Activated CD4-positive, alpha-beta T cell treated with anti-CD3 and anti-CD28 coated beads, Interleukin-2, amount 50 U/mL, for 48 hours (primary cell): ENCODE measurements at regions not wholly inside any gene's neighbourhood (a gene's known extent, or its start where the extent isn't known, plus 50 kb on each side); places are given as distances from the start of the nearest gene placed in this dataset.
"Not testable (repeated sequence)": the region's sequence is repeated elsewhere in the genome, so short reads cannot be mapped to it uniquely, and the experiment has no call there.

Experiments used
- DNase-seq, 2 experiments: peaks; one replicate each; pipeline ENCODE4 v3.0.0-alpha.2; 2020

DNA sequence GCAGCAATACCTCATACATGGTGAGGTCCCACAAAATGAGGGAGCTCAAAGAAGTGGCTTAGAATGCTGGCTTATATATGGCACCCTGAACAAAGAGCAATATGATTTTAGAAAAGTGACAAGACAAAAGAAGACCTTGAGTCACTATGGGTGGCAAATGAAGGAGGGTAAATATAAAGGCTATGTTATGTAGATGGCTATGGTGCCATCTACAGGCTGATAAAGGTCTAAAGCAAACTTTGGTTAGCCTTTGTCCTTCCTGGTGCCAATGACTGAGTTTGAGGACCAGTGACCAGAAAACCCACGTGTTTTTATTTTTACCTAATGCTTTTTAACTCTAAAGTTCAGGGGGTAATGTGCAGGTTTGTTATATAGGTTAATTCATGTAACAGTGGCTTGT lies 151.8 kb downstream of the CCNG2 start:
- no peak for DNase-seq

DNA sequence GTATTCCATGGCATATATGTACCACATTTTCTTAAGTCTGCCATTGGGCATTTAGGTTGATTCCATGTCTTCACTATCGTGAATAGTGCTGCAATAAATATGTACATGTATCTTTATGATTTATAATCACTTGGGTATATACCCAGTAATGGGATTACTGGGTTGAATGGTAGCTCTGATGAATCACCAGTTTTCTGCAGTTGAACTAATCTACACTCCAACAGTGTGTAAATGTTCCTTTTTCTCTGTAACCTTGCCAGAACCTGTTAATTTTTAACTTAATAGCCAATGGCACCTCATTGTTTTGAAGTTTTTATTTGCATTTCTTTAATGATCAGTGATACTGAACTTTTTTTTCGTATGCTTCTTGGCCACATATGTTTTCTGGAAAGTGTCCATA lies 152.5 kb downstream of the CCNG2 start:
- no peak for DNase-seq

DNA sequence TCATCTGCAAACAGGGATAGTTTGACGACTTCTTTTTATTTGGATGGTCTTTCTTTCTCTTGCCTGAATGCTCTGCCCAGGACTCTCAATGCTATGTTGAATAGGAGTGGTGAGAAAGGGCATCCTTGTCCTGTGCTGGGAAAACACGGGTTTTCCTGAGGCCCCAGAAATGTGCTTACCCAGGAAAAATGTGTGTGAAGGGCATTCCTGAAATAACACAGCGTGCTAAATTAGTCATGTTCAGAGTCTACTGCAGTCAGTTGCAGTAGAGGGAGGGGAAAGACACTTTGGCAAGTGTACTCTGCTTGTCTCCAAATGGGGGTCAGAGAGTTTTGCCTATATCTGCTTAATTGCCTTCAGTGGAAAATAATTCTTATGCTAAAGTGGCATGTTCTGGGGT lies 153.9 kb downstream of the CCNG2 start:
- no peak for DNase-seq

DNA sequence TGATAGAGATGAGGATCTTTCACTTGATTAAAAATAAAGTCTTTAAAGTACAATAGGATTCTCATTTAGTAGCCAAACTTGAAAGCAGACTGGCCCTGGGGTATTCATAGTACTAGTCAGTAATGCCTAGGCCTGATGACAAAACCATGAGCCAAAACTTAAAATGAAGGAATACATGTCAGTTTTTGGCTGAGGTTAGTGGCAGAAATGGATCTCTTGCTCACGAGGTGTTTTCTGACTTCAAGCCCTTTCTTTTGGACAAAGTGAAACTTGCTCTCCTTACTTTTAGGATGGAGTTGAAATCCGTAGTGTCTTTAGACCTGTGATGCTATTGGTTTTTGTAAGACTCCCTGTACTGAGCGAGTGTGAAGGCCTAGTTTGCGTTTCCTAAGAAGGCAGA lies 157.7 kb downstream of the CCNG2 start:
- DNase-seq = no peak

DNA sequence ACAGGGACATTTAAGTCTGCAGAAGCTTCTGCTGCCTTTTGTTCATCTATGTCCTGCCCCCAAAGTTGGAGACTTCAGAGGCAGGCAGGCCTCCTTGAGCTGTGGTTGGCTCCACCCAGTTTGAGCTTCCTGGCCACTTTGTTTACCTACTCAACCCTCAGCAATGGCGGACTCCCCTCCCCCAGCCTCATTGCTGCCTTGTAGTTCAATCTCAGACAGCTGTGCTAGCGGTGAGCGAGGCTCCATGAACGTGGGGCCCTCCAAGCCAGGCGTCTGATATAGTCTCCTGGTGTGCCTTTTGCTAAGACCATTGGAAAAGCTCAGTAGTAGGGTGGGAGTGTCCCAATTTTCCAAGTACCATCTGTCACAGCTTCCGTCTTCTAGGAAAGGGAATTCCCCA lies 170.1 kb downstream of the CCNG2 start:
- DNase-seq = no peak

DNA sequence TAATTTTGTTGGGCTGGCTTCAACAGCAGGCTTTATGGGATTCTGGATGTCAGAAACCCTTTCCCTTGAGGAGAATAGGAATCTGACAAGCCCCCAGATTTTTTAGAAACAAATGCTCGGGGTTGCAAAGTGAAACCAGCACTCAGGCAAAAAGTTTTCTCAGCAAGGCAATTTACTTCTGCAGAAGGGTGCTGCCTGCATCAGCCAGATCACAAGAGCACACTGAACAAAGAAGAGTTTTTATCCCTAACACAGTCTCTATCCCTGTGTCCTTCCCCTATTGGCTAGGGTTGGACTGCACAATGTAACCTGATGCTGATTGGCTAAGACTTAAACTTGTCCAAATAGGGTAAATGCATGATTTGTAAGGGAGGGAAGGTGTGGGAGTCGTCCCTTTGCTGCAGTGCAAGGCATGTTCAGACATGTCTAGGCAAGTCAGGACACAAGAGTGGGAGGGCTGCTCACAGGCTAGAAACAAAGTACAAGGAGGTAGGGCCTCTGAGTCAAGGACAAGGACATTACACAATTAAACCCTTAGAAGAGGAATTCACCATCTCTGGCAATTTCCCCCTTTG lies 175.8 kb downstream of the CCNG2 start:
- DNase-seq = no peak

DNA sequence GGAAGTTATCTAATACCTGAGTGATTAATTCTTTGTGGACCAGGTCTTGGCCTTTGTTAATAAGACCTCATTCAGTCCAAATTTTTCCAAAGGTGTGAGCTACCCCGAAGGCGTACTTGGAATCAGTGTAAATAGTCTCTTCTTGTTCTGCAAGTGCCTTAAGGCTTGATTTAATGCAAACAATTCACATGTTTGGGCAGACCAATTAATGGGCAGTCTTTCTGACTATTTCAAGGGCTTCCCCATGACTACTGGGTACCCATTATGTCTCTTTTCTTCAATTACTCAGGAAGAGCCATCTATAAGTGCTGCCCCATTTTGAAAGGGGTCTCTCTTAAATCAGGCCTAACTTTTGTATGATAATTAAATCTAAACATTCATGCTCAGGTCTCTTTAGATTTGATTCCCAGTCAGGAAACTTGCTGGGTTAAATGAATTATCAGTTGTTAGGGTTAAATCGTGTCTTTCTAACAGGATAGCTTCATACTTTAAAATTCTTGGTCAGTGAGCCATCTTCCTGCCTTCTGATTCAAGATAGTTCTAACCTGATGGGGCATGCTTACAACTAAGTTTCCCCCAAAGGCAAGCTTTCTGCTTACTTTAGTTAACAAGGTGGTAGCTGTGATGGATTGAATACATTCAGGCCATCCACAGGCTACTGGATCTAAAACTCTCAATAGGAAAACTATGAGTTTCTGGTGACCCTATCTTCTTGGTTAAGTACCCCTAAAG lies 179.6 kb downstream of the CCNG2 start:
- no peak for DNase-seq

DNA sequence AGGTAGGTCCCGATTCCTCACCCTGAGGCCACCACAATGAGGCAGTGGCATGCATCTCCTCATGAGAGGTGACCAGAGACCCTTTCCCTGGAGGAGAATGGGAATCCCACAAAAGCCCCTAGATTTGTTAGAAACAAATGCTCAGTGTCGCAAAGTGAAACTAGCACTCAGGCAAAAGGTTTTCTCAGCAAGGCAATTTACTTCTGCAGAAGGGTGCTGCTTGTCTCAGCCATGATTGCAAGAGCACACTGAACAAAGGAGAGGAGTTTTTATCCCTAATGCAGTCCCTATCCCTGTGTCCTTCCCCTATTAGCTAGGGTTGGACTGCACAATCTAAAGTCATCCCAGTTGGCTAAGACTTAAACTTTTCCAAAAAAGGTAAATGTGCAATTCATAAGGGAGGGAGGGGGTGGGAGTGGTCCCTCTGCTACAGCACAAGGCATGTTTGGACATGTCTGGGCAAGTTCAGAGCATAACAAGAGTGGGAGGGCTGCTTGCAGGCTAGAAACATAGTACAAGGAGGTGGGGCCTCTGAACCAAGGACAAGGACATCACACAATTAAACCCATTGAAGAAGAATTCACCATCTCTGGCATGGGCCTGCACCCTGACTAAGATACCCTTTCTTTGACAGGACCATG lies 185.3 kb downstream of the CCNG2 start:
- DNase-seq = no peak

DNA sequence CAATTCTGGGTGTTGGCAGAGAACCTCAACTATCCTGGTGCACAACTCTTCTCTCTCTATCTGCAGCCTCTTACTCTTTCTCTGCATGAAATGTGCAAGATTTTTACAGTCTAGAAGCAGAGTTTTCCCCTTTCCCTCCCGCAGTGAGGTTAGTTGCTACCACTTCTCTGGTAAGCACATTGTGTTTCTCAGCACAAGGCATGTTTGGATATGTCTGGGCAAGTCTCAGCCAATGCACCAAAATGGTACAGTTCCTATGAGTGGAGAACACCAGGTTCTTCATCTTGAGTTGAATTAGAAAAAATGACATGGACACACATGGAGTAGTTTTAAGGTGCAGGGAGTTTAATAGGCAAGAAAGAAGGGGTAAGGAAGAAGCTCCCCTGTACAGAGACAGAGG lies 187.0 kb downstream of the CCNG2 start:
- DNase-seq = no peak

DNA sequence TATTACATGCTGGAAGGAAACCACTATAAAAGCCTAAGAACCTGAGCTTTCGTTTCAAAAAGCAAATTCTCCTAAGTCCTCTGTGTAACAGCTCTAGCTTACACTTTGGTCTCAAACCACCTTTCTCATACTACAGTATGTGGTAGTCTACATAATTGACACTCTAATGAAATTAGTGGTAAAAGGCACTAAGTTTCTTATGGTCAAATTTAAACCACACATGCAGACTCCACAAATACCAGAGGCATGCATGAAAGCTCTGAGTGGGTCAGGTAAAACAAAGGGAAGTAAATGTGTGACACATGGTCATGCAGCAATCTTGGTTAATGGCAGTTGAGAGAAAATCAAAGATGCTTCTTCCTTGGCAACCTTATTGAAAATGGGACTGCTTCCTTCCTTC lies 187.8 kb downstream of the CCNG2 start:
- DNase-seq = no peak

DNA sequence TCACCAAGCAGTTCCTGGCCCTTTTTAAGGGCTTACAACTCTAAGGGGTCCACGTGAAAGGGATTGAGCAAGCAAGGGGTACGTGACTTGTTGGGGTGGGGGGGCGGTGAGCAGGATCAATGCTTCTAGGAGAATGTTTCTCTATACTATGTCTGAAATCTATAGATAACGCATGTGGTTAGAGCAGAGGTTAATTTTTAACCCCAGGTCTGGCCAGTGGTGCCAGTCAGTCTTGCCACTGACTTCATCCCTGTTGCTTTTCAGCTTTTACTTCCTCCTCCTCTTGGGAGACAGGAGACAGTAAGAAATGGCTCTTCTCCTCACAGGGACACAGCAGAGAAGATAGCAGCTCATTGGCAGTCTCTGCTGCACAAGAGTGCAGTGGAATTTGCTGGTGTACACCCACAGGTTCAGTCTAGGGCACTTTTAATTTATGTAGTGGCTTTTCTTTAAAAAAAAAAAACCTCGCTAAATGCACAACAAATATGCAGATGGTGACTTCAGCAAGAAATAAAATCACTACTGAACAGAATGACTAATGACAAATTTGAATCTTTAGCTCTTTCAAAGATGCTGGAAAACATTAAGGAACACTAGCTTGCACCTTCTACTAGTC lies 190.5 kb downstream of the CCNG2 start:
- DNase-seq = no peak

DNA sequence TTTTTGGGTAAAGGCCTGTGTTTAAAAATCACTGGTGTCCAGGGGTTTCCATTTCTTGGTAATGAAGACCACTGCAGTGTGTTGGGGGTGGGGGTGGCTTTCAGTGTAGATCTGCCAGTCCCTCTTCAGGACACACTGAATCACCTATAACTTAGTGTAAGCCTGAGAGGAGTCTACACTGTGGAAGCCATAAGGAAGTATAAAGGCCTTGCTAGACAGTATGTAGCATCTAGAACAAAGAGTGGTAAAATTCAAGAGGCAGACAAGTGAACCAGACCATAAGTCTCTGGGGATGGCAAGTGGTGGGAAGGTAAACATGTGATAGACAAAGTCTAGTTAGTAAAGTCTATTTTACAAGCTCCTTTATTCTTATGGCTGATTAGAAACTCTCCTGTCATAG lies 191.8 kb downstream of the CCNG2 start:
- no peak for DNase-seq

DNA sequence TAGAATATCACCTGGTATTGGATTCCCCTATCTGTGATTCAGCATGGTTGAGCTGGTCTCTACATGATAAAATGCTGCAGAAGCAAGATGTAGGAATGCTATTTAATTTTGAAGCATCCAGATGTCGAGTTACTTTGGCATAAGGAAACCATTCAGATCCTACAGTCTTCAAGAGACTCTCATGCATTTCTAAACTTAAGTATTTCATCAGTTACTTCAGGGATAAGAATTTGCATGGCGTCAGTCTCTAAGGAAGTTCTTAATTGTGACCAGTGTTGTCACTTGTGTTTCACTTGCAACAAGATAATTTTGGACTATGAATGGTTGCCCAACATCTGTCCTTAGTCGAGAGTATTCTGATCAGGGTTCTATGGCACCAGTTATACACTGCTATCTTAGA lies 192.4 kb downstream of the CCNG2 start:
- DNase-seq = no peak

DNA sequence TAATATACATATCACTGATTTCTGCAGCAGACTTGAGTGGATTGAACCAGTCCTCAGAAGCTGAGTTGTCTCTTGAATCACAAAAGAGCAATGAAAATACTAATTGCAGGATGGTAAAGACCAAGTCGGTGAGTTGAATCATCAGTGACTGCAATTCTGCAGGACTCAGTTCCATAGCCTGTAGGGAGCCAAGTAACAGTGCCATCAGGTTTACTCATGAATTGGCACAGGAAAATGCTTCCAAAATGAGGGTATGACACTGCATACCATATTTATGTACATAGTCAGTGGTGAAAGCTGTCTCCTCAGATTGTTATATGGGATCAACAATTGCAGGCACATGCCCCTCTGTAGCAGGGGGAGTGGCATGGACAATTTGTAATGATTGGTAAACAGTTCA lies 192.8 kb downstream of the CCNG2 start:
- no peak for DNase-seq

DNA sequence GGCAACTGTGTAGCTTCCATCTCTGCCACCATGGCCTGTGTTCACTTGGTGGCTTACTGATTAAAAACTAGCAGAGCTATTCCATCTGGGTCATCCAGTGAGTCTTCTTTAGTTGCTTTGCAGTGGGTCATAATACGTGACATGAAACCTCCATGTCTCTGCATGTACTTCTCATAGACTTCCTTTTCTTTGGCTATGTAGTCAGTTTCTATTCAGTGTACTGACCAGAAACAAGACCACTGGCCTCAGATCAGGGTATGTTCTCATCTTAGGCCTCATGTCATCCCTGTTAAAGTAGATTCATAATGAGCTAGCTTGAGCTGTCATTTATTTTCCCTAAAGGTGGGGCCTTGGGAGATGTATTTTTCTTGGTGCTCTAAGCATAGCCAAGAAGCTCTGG lies 195.2 kb downstream of the CCNG2 start:
- DNase-seq = no peak

DNA sequence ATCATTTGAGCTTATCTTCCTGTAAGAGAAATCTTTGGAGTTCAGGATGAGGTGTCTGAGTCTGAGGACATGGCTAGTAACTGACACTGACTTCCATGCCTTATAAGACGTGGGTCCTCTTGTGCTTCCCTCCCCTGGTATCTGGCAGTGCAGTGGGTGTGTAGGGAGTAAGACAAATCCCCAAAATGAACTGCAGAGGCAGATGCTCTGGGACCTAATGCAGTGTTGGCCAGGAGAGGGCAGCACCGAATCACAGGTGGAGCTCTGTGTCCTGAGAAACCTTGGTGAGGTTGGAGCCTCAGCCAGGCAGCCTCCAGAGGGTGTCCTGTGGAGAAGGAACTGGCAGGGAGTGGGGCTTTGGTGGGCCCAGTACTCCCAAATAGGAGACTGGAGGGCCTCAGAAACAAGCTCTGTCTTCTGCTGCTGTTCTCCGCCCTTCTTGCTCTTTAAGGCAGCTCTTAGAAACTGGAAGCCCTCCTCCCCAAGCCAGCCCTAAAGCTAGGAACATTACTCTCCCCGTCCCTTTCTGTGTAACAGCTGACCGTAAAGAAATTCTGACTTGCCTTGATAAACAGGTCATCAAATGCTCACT lies 196.8 kb downstream of the CCNG2 start:
- not testable (repeated sequence) for DNase-seq

DNA sequence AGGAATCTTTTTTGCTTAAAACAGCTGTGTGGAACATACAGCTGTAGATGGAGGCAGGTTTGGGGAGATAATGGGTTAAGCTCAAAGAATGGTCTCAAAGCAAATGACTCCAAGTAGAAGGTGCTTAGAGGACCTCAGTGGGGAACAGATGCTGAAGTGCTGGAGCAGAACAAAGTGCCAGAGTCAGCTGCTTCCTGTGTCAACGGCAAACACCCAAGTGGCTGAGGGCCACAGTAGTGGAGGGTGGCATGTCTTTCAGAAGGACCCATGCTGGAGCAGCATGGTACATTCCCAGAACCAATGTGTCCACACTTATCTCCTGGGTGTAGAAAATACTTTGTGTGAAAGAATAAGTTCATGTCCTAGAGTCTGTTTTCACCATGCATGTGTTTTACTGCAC lies 197.5 kb downstream of the CCNG2 start:
- no peak for DNase-seq

DNA sequence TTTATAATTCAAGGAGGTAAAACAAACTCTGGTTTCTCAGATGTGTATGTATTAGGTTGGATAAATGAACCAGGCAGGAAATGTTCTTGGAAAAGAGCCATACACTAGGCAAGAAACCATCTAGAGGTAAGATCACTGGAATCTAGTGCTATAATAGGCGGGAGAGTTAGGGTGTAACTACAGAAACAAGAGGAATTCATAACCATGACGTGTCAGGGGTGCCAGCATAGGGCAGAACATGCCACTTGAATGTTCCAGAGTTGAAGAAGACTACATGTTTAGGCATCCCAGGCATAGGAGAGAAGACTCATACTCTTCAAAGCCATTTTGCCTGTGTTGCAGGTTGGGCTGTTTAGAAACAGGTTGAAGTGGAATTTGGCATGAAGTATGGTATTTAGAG lies 198.7 kb downstream of the CCNG2 start:
- DNase-seq = no peak

DNA sequence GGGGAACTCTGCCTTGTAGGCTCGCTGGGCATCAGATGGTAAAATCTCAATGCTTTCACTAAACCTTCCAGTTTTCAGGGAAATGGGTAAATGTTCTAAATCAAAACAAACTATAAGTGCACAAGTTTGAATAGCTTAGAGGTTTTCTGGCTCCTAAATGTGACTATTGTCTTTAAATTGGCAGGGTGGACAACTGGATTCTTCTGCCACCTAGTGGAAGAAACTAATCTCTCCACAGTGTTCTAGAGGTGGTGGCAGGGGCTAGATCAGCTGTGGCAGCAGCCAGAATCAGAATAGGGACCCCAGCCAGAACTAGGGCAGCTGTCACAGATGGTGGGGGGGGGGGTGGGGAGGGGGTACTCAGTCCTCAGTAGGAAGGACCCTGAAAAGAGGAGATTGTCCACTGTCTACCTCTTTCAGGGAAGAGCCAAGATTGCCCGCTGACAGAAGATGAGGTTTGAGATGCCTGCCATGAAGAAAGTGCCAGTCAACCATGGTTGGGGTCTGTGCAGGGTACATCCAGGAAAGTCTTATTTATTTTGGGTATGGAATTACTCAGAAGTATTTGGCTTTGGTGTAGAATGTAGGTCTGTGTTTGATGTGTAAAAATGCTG lies 201.4 kb downstream of the CCNG2 start:
- no peak for DNase-seq

DNA sequence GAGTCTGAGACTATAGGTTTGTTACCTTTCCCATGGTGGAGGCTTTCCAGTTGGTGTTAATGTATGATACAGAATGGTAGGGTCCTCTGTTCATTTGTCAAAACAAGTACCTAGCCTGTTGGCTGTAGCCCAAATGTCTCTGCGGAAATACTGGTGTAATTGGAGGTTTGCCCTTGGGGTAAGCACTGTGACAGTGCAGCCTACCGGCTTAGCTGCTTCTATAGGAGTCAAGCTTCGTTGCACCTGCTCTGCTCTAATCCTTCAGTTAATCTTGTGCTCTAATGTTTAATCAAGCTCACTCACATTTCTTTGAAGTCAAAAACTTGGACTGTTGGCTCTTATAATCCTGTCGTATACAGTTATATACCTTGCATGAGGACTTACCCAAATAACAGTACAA lies 203.4 kb downstream of the CCNG2 start:
- no peak for DNase-seq

DNA sequence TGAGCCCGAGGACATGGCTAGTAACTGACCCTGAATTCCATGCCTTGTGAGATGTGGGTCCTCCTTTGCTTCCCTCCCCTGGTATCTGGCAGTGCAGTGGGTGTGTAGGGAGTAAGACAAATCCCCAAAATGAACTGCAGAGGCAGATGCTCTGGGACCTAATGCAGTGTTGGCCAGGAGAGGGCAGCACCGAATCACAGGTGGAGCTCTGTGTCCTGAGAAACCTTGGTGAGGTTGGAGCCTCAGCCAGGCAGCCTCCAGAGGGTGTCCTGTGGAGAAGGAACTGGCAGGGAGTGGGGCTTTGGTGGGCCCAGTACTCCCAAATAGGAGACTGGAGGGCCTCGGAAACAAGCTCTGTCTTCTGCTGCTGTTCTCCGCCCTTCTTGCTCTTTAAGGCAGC lies 209.9 kb downstream of the CCNG2 start:
- DNase-seq = not testable (repeated sequence)

DNA sequence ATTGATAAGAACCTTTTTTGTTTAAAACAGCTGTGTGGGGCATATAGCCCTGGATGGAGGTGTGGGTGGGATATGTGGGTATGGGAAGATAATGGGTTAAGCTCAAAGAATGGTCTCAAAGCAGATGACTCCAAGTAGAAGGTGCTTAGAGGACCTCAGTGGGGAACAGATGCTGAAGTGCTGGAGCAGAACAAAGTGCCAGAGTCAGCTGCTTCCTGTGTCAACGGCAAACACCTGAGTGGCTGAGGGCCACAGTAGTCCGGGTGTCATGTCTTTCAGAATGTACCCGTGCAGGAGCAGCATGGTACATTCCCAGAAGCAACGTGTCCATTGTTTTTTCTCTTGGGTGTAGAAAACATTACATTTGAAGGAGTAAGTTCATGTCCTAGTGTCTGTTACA lies 210.6 kb downstream of the CCNG2 start:
- no peak for DNase-seq

DNA sequence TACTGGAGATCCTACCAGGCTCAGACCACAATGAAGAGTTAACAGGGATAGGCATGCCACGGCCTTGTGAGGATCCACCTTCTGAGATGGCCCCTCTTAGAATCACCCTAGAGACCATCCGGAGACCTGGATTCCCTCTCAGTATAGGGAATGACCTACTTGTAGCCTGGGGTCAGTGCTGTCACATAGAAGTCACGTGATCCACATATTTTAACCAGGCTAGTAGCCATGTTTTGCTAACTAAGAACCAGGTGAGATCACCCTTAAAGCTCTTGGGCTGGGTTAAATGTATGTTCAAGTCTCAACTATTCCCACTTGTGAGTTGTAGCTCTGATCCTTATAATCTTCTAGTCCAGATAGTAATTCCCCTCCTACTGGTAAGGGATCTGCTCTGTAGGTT lies 215.4 kb downstream of the CCNG2 start:
- no peak for DNase-seq
